ENCODE measurements at regions not wholly inside any gene's neighbourhood (a gene's known extent, or its start where the extent isn't known, plus 50 kb on each side); places are given as distances from the start of the nearest gene placed in this dataset.
"Not testable (repeated sequence)": the region's sequence is repeated elsewhere in the genome, so short reads cannot be mapped to it uniquely, and the experiment has no call there.

- no peak for DNase-seq
These were observed 253.8 kb downstream of the TTC8 start for GRCh38 chr14:89078021-89078795.

- DNase-seq: no peak
These were observed 260.8 kb downstream of the TTC8 start for GRCh38 chr14:89085231-89085731.

- DNase-seq: no peak
These were observed 261.4 kb downstream of the TTC8 start for GRCh38 chr14:89085737-89086382.

GRCh38 chr14:89088530-89088929 lies 264.1 kb downstream of the TTC8 start:
- no peak for DNase-seq

GRCh38 chr14:89089330-89089729 lies 264.9 kb downstream of the TTC8 start:
- DNase-seq: no peak

- DNase-seq: no peak
These were observed 267.3 kb downstream of the TTC8 start for GRCh38 chr14:89091781-89092180.

- no peak for DNase-seq
These were observed 268.8 kb downstream of the TTC8 start for GRCh38 chr14:89093083-89093730.

- no peak for DNase-seq
These were observed 270.6 kb downstream of the TTC8 start for GRCh38 chr14:89095036-89095435.

- DNase-seq: no peak
These were observed 272.5 kb downstream of the TTC8 start for GRCh38 chr14:89096946-89097345.

- DNase-seq: no peak
These were observed 273.8 kb downstream of the TTC8 start for GRCh38 chr14:89098254-89098653.

- DNase-seq: not testable (repeated sequence)
These were observed 279.8 kb downstream of the TTC8 start for GRCh38 chr14:89104171-89104817.

- not testable (repeated sequence) for DNase-seq
These were observed 280.4 kb downstream of the TTC8 start for GRCh38 chr14:89104861-89105260.

All from stimulated activated naive CD4-positive, alpha-beta T cell treated with Interleukin-2 at 50 U/mL for 16 hours (primary cell).